Prostate gland (tissue), 2 donors: ENCODE measurements at regions not wholly inside any gene's neighbourhood (a gene's known extent, or its start where the extent isn't known, plus 50 kb on each side); places are given as distances from the start of the nearest gene placed in this dataset.

Experiments
- POLR2A ChIP-seq: fragments of 450-650 bp; IDR thresholded peaks from one replicate; pipeline ENCODE4 v1.6.1; 2016; ENCODE audit warnings: antibody characterized with exemption, mild to moderate bottlenecking
- TF ChIP-seq, protein P1 (sequence below), 4 experiments: fragments of 200-600 bp in 2 of 4; fragments of 450-650 bp in 2 of 4; sonication (generic) in 2 of 4; IDR thresholded peaks; 1 replicate in 3 of 4; 2 replicates in 1 of 4; pipeline ENCODE4 v1.5.1; 2016 to 2019; ENCODE audit warnings: antibody characterized with exemption in 4 of 4, mild to moderate bottlenecking in 2 of 4, moderate library complexity in 2 of 4

DNA sequence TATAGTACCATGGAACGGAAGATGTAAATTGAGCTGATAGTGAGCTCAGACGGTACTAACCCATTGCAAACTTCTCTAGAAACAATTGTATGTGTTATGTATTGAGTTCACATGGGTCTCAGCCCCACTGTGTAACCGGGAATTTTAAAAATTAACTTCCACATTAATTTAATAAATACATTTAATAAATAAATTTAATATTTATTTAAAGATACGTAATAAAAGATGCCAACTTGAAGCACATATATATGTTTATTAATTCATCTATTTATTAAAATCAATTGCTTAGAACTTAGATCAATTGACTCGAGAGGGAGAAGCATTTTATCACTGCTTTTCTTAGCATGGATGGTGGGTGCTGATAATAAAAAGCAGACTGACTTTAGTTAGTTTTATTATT is 170.1 kb upstream of the NPVF start:
- TF ChIP-seq POLR2A = no peak
- TF ChIP-seq, protein P1, sequence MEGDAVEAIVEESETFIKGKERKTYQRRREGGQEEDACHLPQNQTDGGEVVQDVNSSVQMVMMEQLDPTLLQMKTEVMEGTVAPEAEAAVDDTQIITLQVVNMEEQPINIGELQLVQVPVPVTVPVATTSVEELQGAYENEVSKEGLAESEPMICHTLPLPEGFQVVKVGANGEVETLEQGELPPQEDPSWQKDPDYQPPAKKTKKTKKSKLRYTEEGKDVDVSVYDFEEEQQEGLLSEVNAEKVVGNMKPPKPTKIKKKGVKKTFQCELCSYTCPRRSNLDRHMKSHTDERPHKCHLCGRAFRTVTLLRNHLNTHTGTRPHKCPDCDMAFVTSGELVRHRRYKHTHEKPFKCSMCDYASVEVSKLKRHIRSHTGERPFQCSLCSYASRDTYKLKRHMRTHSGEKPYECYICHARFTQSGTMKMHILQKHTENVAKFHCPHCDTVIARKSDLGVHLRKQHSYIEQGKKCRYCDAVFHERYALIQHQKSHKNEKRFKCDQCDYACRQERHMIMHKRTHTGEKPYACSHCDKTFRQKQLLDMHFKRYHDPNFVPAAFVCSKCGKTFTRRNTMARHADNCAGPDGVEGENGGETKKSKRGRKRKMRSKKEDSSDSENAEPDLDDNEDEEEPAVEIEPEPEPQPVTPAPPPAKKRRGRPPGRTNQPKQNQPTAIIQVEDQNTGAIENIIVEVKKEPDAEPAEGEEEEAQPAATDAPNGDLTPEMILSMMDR (IDR thresholded peaks at IDR 0.05) = no peak
